Stimulated activated CD8-positive, alpha-beta memory T cell treated with anti-CD3 and anti-CD28 coated beads, Interleukin-15, amount 100 ng/mL, for 1 hour (primary cell): ENCODE measurements at regions not wholly inside any gene's neighbourhood (a gene's known extent, or its start where the extent isn't known, plus 50 kb on each side); places are given as distances from the start of the nearest gene placed in this dataset.
A peak's percentile ranks its signal among the peaks of the same experiment; 100 is the strongest.
"Not testable (repeated sequence)": the region's sequence is repeated elsewhere in the genome, so short reads cannot be mapped to it uniquely, and the experiment has no call there.

ENCODE experiments used
- DNase-seq: peaks from one replicate; pipeline ENCODE4 v3.0.0-alpha.2; 2020; ENCODE audit warnings: low read depth

- no peak for DNase-seq
Measured at GRCh38 chr21:17738176-17738953, 80.8 kb downstream of the C21orf91 start.

GRCh38 chr21:17736072-17736471 lies 83.1 kb downstream of the C21orf91 start:
- no peak for DNase-seq

GRCh38 chr21:17733209-17733608 lies 85.9 kb downstream of the C21orf91 start:
- no peak for DNase-seq

- no peak for DNase-seq
Measured at GRCh38 chr21:17732306-17732705, 86.8 kb downstream of the C21orf91 start.

GRCh38 chr21:17731554-17731953 lies 87.6 kb downstream of the C21orf91 start:
- DNase-seq: no peak

- no peak for DNase-seq
Measured at GRCh38 chr21:17730782-17731181, 88.4 kb downstream of the C21orf91 start.

- no peak for DNase-seq
Measured at GRCh38 chr21:17729455-17729854, 89.7 kb downstream of the C21orf91 start.

GRCh38 chr21:17727361-17727760 lies 91.8 kb downstream of the C21orf91 start:
- no peak for DNase-seq

- no peak for DNase-seq
Measured at GRCh38 chr21:17726047-17726829, 92.9 kb downstream of the C21orf91 start.

- DNase-seq: no peak
Measured at GRCh38 chr21:17725339-17725738, 93.8 kb downstream of the C21orf91 start.

GRCh38 chr21:17712887-17713286 lies 100.2 kb upstream of the BTG3 start:
- no peak for DNase-seq

GRCh38 chr21:17711896-17712295 lies 99.2 kb upstream of the BTG3 start:
- no peak for DNase-seq

- DNase-seq: no peak
Measured at GRCh38 chr21:17709266-17709611, 96.5 kb upstream of the BTG3 start.

GRCh38 chr21:17708522-17709265 lies 96.0 kb upstream of the BTG3 start:
- DNase-seq: no peak

- DNase-seq: no peak
Measured at GRCh38 chr21:17699524-17700189, 87.0 kb upstream of the BTG3 start.

- DNase-seq: no peak
Measured at GRCh38 chr21:17697473-17697872, 84.8 kb upstream of the BTG3 start.

- DNase-seq: not testable (repeated sequence)
Measured at GRCh38 chr21:17694416-17694815, 81.7 kb upstream of the BTG3 start.

GRCh38 chr21:17693801-17694200 lies 81.1 kb upstream of the BTG3 start:
- no peak for DNase-seq

GRCh38 chr21:17690078-17690494 lies 77.4 kb upstream of the BTG3 start:
- DNase-seq: no peak

- DNase-seq: peak; percentile 6
Measured at GRCh38 chr21:17688912-17689874, 76.5 kb upstream of the BTG3 start.

- no peak for DNase-seq
Measured at GRCh38 chr21:17682924-17683323, 70.2 kb upstream of the BTG3 start.
